ENCODE measurements at regions not wholly inside any gene's neighbourhood (a gene's known extent, or its start where the extent isn't known, plus 50 kb on each side); places are given as distances from the start of the nearest gene placed in this dataset.
"Not testable (repeated sequence)": the region's sequence is repeated elsewhere in the genome, so short reads cannot be mapped to it uniquely, and the experiment has no call there.

DNA sequence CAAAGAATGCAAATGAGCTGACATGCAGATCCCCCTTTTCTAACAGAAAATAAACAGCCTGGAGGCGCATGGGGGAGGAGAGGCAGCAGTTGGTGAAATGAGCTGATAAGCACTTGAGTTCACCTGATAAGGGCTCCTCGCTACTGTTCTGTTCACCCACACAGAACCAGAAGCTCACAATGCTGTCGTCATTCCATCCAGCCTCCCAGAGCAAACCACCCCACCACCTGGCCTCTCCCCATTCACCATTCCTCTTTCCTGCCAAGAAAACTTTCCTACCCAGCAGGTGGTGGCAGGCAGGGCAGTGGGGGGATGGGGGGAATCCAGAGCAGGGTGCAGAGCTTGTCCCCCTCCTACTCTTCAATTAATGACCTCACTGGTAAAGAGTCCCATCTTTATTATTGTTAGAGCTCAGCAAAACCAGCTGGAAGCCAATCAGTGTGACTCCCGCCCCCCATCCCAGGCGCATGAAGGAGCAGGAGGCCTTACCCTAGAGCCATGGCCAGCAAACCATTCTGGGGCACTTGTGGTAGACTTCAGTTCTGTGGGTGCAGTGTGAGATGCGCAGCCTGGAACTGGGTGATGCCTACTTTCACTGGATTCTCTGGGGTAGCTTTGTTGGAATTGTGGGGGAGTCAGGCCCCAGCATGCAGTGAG, 350.3 kb downstream of the ZIC3 start:
- Mint-ChIP-seq H3K27me3 (ENCODE audit: low read depth in 3 of 3) (peaks cover 0 to 3% (median 2%) of the 10 kb centered on the region in 3 donors), H3K27ac (no peak overlapping the region), H3K36me3 (no peaks in the 10 kb centered on the region), H3K4me1 (no peaks in the 10 kb centered on the region), H3K4me3 (no peak overlapping the region), H3K9me3 (peaks cover 0 to 3% (median 0%) of the 10 kb centered on the region in 6 donors)
- no peak for DNase-seq

DNA sequence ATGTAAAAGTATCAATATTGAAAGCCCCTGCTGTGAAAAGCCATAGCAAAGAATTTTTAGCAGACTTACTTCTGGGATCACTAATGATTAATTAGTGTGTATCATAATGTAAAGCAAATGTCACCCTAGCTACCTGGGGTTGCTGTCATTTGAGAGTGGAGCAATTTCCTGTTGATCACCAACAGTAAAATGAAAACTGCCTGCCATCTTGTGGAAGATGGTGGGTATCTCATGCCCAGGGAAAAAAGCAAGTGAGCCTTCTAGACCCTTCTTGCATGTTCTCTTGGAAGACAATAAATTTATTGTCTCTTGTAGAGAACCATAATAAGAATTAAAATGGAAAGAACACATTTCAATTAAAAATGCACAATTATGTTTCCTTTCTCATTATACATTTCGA, 360.2 kb downstream of the ZIC3 start:
- Mint-ChIP-seq H3K4me3 (no peak overlapping the region), H3K27ac (no peak overlapping the region), H3K4me1 (no peaks in the 10 kb centered on the region), H3K36me3 (no peaks in the 10 kb centered on the region), H3K9me3 (no peaks in the 10 kb centered on the region), H3K27me3 (ENCODE audit: low read depth in 3 of 3) (peaks cover 0 to 2% (median 2%) of the 10 kb centered on the region in 3 donors)
- DNase-seq = no peak

- Mint-ChIP-seq H3K4me1 (no peaks in the 10 kb centered on the region), H3K4me3 (no peak overlapping the region), H3K36me3 (no peaks in the 10 kb centered on the region), H3K27ac (no peak overlapping the region), H3K27me3 (ENCODE audit: low read depth in 3 of 3) (peaks cover 0 to 5% (median 2%) of the 10 kb centered on the region in 3 donors), H3K9me3 (peaks cover 0 to 11% (median 5%) of the 10 kb centered on the region in 6 donors)
- DNase-seq = no peak
Measured at GRCh38 chrX:137929951-137930350, 364.0 kb downstream of the ZIC3 start.

DNA sequence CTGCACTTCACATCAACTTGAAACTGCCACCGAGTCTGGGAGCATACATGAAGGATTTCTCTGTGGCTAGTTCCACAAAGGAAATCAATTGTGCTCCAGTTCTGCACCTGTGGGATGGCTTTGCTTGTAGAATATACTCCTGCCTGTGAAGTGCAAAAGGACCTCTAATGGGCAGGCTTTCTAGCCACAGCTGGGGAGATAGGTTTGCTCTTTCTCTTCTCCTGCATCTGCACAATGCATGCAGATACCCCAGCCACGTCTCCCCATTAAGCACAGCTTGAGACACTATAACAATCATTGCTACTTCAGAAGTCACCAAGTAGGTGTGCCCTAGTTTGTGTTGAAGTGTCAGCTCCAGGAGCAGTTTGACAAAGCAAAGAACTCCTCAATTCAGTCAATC, 364.6 kb downstream of the ZIC3 start:
- Mint-ChIP-seq H3K4me1 (no peaks in the 10 kb centered on the region), H3K36me3 (no peaks in the 10 kb centered on the region), H3K9me3 (peaks cover 0 to 11% (median 6%) of the 10 kb centered on the region in 6 donors), H3K4me3 (no peak overlapping the region), H3K27me3 (ENCODE audit: low read depth in 3 of 3) (peaks cover 0 to 5% (median 5%) of the 10 kb centered on the region in 3 donors), H3K27ac (no peak overlapping the region)
- DNase-seq = no peak

DNA sequence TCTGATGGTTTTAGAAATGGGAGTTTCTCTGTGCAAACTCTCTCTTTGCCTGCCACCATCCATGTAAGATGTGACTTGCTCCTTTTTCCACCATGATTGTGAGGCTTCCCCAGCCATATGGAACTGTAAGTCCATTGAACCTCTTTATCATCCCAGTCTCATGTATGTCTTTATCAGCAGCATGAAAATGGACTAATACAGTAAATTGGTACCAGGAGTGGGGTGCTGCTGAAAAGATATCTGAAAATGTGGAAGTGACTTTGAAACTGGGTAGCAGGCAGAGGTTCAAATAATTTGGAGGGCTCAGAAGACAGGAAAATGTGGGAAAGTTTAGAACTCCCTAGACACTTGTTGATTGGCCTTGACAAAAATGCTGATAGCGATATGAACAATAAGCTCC, 368.3 kb downstream of the ZIC3 start:
- H3K27ac Mint-ChIP-seq; H3K4me1 Mint-ChIP-seq; H3K36me3 Mint-ChIP-seq; H3K4me3 Mint-ChIP-seq; DNase-seq; H3K27me3 Mint-ChIP-seq (ENCODE audit: low read depth in 3 of 3): not testable (repeated sequence)
- peaks cover 0 to 20% (median 8%) of the 10 kb centered on the region in 6 donors for H3K9me3 Mint-ChIP-seq

DNA sequence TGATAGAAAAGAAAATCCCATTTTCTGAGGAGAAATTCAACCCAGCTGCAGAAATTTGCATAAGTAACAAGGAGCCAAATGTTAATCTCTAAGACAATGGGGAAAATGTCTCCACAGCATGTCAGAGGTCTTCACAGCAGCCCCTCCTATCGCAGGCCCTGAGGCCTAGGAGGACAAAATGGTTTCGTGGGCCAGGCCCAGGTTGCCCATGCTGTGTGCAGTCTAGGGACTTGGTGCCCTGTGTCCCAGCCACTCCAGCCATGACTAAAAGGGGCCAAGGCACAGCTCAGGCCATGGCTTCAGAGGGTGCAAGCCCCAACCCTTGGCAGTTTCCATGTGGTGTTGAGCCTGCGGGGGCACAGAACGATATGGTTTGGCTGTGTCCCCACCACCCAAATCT, 369.0 kb downstream of the ZIC3 start:
- H3K27ac Mint-ChIP-seq; H3K4me1 Mint-ChIP-seq; DNase-seq; H3K4me3 Mint-ChIP-seq; H3K36me3 Mint-ChIP-seq; H3K27me3 Mint-ChIP-seq (ENCODE audit: low read depth in 3 of 3): not testable (repeated sequence)
- peaks cover 0 to 20% (median 8%) of the 10 kb centered on the region in 6 donors for H3K9me3 Mint-ChIP-seq

DNA sequence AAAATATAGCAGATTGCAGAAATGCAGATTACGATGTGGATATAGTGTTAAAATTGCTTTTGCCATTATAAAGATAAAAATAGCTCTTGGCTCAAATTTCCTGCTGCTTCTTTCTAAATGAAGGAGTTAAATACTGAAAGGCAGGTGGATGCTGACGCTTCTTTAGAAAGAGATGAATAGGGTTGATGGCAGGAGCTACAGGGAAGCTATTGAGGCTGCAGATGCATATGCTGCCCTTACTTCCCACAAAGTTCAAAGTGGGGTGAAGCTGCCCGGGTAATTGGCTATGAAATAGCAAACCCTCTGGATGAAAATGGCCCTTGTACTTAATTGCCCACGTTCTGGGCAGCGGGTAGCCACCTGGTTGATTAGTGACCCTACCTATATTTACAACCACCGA, 379.5 kb downstream of the ZIC3 start:
- peaks cover 2 to 3% (median 3%) of the 10 kb centered on the region in 3 donors for H3K27me3 Mint-ChIP-seq (ENCODE audit: low read depth in 3 of 3)
- no peak overlapping the region for H3K27ac Mint-ChIP-seq
- DNase-seq = no peak
- no peak overlapping the region for H3K4me3 Mint-ChIP-seq
- no peaks in the 10 kb centered on the region for H3K36me3 Mint-ChIP-seq
- peaks cover 0 to 1% (median 0%) of the 10 kb centered on the region in 6 donors for H3K9me3 Mint-ChIP-seq
- no peaks in the 10 kb centered on the region for H3K4me1 Mint-ChIP-seq

- Mint-ChIP-seq H3K4me3 (no peak overlapping the region), H3K36me3 (no peaks in the 10 kb centered on the region)
Measured at GRCh38 chrX:137969191-137969590, 403.3 kb downstream of the ZIC3 start.

GRCh38 chrX:137982472-137983172, 416.7 kb downstream of the ZIC3 start:
- Mint-ChIP-seq H3K27ac (no peak overlapping the region), H3K4me3 (no peak overlapping the region), H3K27me3 (ENCODE audit: low read depth in 3 of 3) (peaks cover 0 to 2% (median 0%) of the 10 kb centered on the region in 3 donors), H3K4me1 (no peaks in the 10 kb centered on the region), H3K36me3 (no peaks in the 10 kb centered on the region), H3K9me3 (no peaks in the 10 kb centered on the region)
- no peak for DNase-seq

More at GRCh38 chrX:137969191-137969590, 403.3 kb downstream of the ZIC3 start:
- peaks cover 0 to 2% (median 0%) of the 10 kb centered on the region in 6 donors for H3K9me3 Mint-ChIP-seq
- H3K4me1 Mint-ChIP-seq = no peaks in the 10 kb centered on the region
- DNase-seq = no peak
- H3K27ac Mint-ChIP-seq = no peak overlapping the region
- H3K27me3 Mint-ChIP-seq (ENCODE audit: low read depth in 3 of 3) = peaks cover 3 to 6% (median 4%) of the 10 kb centered on the region in 3 donors

- Mint-ChIP-seq H3K4me3 (no peak overlapping the region), H3K27me3 (ENCODE audit: low read depth in 3 of 3) (peaks cover 0 to 3% (median 2%) of the 10 kb centered on the region in 3 donors), H3K36me3 (no peaks in the 10 kb centered on the region), H3K4me1 (no peaks in the 10 kb centered on the region), H3K27ac (no peak overlapping the region), H3K9me3 (no peaks in the 10 kb centered on the region)
- no peak for DNase-seq
Measured at GRCh38 chrX:137988470-137988869, 422.5 kb downstream of the ZIC3 start.

DNA sequence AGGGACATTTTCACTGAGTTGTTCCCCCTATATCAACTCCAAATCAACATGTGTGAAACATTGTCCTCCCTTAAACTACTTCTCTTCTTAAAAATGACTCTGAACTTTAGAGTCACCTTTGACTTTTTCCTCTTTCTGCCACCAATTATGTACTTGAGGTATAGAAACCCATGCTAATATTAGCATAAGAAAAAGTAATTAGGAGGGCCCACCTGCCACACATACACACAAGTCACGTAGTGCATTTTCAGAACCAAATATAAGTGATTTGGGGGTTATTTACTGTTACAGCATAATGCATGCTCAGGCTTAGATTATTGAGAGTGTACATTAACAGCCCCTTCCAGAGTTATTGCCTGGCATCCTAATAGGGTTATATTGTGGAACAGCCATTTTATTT, 432.7 kb downstream of the ZIC3 start:
- Mint-ChIP-seq H3K36me3 (no peaks in the 10 kb centered on the region), H3K4me3 (no peak overlapping the region), H3K27me3 (ENCODE audit: low read depth in 3 of 3) (peaks cover 0 to 7% (median 4%) of the 10 kb centered on the region in 3 donors), H3K4me1 (no peaks in the 10 kb centered on the region), H3K9me3 (no peaks in the 10 kb centered on the region), H3K27ac (no peak overlapping the region)
- no peak for DNase-seq

DNA sequence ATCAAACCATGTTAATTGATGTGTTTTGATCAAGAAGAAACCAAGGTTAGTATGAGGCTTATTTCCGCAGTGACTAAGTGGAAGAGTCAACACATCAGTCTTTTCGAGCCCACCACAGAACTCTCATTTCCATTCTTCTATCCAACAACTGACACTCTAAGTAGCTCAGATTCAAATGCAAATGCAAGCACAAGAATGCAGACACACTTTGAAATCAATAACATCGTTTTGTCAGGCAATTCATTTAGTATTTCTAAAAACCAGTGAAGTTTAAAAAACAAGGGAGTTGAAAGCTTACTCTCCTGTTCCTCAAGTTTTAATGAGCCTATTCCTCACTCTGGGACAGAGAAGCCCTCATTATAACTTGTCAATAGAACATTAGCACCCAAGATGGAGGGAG, 433.1 kb downstream of the ZIC3 start:
- Mint-ChIP-seq H3K9me3 (no peaks in the 10 kb centered on the region), H3K4me1 (no peaks in the 10 kb centered on the region), H3K27me3 (ENCODE audit: low read depth in 3 of 3) (peaks cover 0 to 7% (median 4%) of the 10 kb centered on the region in 3 donors), H3K27ac (no peak overlapping the region), H3K36me3 (no peaks in the 10 kb centered on the region), H3K4me3 (no peak overlapping the region)
- no peak for DNase-seq

GRCh38 chrX:137999552-137999951, 433.6 kb downstream of the ZIC3 start:
- DNase-seq = no peak
- no peaks in the 10 kb centered on the region for H3K4me1 Mint-ChIP-seq
- no peak overlapping the region for H3K4me3 Mint-ChIP-seq
- H3K27ac Mint-ChIP-seq = no peak overlapping the region
- H3K27me3 Mint-ChIP-seq (ENCODE audit: low read depth in 3 of 3) = peaks cover 0 to 7% (median 4%) of the 10 kb centered on the region in 3 donors
- no peaks in the 10 kb centered on the region for H3K9me3 Mint-ChIP-seq
- H3K36me3 Mint-ChIP-seq = no peaks in the 10 kb centered on the region

DNA sequence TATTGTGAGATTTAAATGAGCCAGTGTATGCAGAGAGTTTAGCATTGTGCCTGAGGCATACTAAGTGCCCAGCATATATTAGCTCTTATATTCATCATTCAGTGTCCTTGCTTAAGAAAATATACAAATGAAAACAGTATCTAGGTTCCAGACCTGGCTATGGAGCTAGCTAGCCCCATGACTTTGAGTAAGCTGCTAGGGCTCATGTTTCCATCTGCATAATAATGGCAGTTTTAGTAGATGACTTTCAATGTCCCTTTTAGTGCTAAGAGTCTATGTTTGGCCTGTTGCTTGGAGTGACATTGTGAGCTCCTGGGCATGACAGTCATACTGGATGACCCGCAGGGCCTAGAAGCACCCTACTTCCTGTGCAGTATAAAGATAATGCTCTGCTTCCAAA, 435.3 kb downstream of the ZIC3 start:
- DNase-seq = no peak
- no peaks in the 10 kb centered on the region for H3K9me3 Mint-ChIP-seq
- H3K36me3 Mint-ChIP-seq = no peaks in the 10 kb centered on the region
- peaks cover 0 to 8% (median 4%) of the 10 kb centered on the region in 3 donors for H3K27me3 Mint-ChIP-seq (ENCODE audit: low read depth in 3 of 3)
- no peak overlapping the region for H3K4me3 Mint-ChIP-seq
- H3K27ac Mint-ChIP-seq = no peak overlapping the region
- H3K4me1 Mint-ChIP-seq = no peaks in the 10 kb centered on the region

Measured in immature natural killer cell (primary cell).